CD14-positive monocyte (primary cell): ENCODE measurements at regions not wholly inside any gene's neighbourhood (a gene's known extent, or its start where the extent isn't known, plus 50 kb on each side); places are given as distances from the start of the nearest gene placed in this dataset.

Source experiments
- DNase-seq, 3 donors: peaks; one replicate each; pipeline ENCODE4 v3.0.0-alpha.2; 2011 to 2022
- H2AFZ ChIP-seq: 2 replicates; pipeline ENCODE4 v1.6.0; 2012; ENCODE audit warnings: mild to moderate bottlenecking, low read depth, low read length, inconsistent platforms; ENCODE audit not compliant: insufficient read depth, poor library complexity, severe bottlenecking
- H3K27ac ChIP-seq, 2 donors: 1 replicate in 1 of 2; 2 replicates in 1 of 2; pipeline ENCODE4 v1.5.1; 2012 to 2013; ENCODE audit warnings: low read length in 2 of 2, control low read depth in 1 of 2, inconsistent platforms in 1 of 2, low read depth in 1 of 2, mild to moderate bottlenecking in 1 of 2
- H3K27me3 ChIP-seq, 2 donors: one replicate each; pipeline versions ENCODE4 v1.6.0 to v1.6.1; 2011 to 2013; ENCODE audit warnings: low read length in 2 of 2; ENCODE audit not compliant: control insufficient read depth in 2 of 2, insufficient read depth in 2 of 2
- H3K36me3 ChIP-seq, 2 donors: replicated peaks in 1 of 2; 1 replicate in 1 of 2; 2 replicates in 1 of 2; pipeline versions ENCODE4 v1.5.1 to v1.6.1; 2012 to 2013; ENCODE audit warnings: low read length in 2 of 2, control low read depth in 1 of 2, inconsistent platforms in 1 of 2, mild to moderate bottlenecking in 1 of 2; ENCODE audit not compliant: insufficient read depth in 2 of 2, control insufficient read depth in 1 of 2
- H3K4me1 ChIP-seq, 2 donors: 1 replicate in 1 of 2; 2 replicates in 1 of 2; pipeline versions ENCODE4 v1.5.1 to v1.6.1; 2012 to 2013; ENCODE audit warnings: low read length in 2 of 2, control low read depth in 1 of 2, inconsistent platforms in 1 of 2, mild to moderate bottlenecking in 1 of 2, moderate library complexity in 1 of 2; ENCODE audit not compliant: insufficient read depth in 2 of 2, control insufficient read depth in 1 of 2
- H3K4me2 ChIP-seq: replicated peaks from 2 replicates; pipeline ENCODE3; 2012; ENCODE audit warnings: low read length, moderate library complexity, mild to moderate bottlenecking; ENCODE audit not compliant: poor library complexity, severe bottlenecking; ENCODE audit errors: extremely low read depth
- H3K4me3 ChIP-seq, 3 experiments: fragments of 200-600 bp in 1 of 3; sonication (generic) in 1 of 3; replicated peaks in 1 of 3; 1 replicate in 2 of 3; 2 replicates in 1 of 3; pipeline ENCODE4 v1.5.1; 2011 to 2013; ENCODE audit warnings: low read length in 3 of 3, mild to moderate bottlenecking in 3 of 3, control low read depth in 2 of 3, low read depth in 2 of 3, inconsistent platforms in 1 of 3, moderate library complexity in 1 of 3
- H3K79me2 ChIP-seq: 2 replicates; pipeline ENCODE4 v1.6.0; 2012; ENCODE audit warnings: mild to moderate bottlenecking, control low read depth, inconsistent platforms, low read length, moderate library complexity; ENCODE audit not compliant: insufficient read depth
- H3K9ac ChIP-seq: 2 replicates; pipeline ENCODE4 v1.6.0; 2017; ENCODE audit warnings: low read length, mild to moderate bottlenecking; ENCODE audit not compliant: insufficient read depth, poor library complexity, severe bottlenecking
- H3K9me3 ChIP-seq, 2 donors: replicated peaks in 1 of 2; 1 replicate in 1 of 2; 2 replicates in 1 of 2; pipeline versions ENCODE4 v1.5.1 to v1.6.1; 2012 to 2013; ENCODE audit warnings: low read length in 2 of 2, control low read depth in 1 of 2; ENCODE audit not compliant: control insufficient read depth in 1 of 2, insufficient read depth in 1 of 2
- H4K20me1 ChIP-seq: 2 replicates; pipeline ENCODE4 v1.6.0; 2012; ENCODE audit warnings: mild to moderate bottlenecking, low read length, control low read depth, moderate library complexity; ENCODE audit not compliant: insufficient read depth
- H3K27ac Mint-ChIP-seq, 7 donors: one replicate each; pipeline ENCODE4 v1.8.0; 2020; ENCODE audit warnings: mild to moderate bottlenecking in 7 of 7, mixed read lengths in 7 of 7, moderate library complexity in 6 of 7, inconsistent platforms in 2 of 7
- H3K27me3 Mint-ChIP-seq, 3 donors: one replicate each; pipeline ENCODE4 v1.8.0; 2021 to 2022; ENCODE audit warnings: low read depth in 3 of 3, mild to moderate bottlenecking in 3 of 3, mixed read lengths in 3 of 3, moderate library complexity in 3 of 3, inconsistent platforms in 1 of 3
- H3K36me3 Mint-ChIP-seq, 2 donors: one replicate each; pipeline ENCODE4 v1.8.0; 2020; ENCODE audit warnings: mixed read lengths in 2 of 2, inconsistent platforms in 1 of 2, mild to moderate bottlenecking in 1 of 2
- H3K4me1 Mint-ChIP-seq: one replicate; pipeline ENCODE4 v1.8.0; 2020; ENCODE audit warnings: mild to moderate bottlenecking, mixed read lengths
- H3K4me3 Mint-ChIP-seq, 2 donors: one replicate each; pipeline ENCODE4 v1.8.0; 2020; ENCODE audit warnings: mild to moderate bottlenecking in 2 of 2, mixed read lengths in 2 of 2, moderate library complexity in 1 of 2
- H3K9me3 Mint-ChIP-seq, 7 donors: one replicate each; pipeline ENCODE4 v1.8.0; 2020 to 2022; ENCODE audit warnings: mixed read lengths in 7 of 7, mild to moderate bottlenecking in 6 of 7, moderate library complexity in 6 of 7, inconsistent platforms in 2 of 7
- CTCF ChIP-seq: fragments of 200-600 bp; IDR thresholded peaks from one replicate; pipeline ENCODE4 v1.8.0; 2022; ENCODE audit warnings: antibody characterized with exemption, mild to moderate bottlenecking
- WGBS: methylation state at CpG from one replicate; pipeline ENCODE4 v1.1.5; 2013; ENCODE audit warnings: missing lambda C conversion rate; ENCODE audit not compliant: insufficient coverage; 5-methylcytosine and 5-hydroxymethylcytosine counted together
- intact Hi-C, 2 donors: fragments of 100-400 bp; cut with micrococcal nuclease; formaldehyde crosslinking; loops; one replicate each; pipeline versions ENCODE4 v1.15.0 to v1.15.1; 2023

- Histone ChIP-seq H3K9ac (no peak overlapping the region), H3K4me3 (no peak overlapping the region), H3K4me2 (no peak overlapping the region), H3K27me3 (no peaks in the 10 kb centered on the region), H4K20me1 (no peaks in the 10 kb centered on the region), H2AFZ (no peak overlapping the region), H3K79me2 (no peaks in the 10 kb centered on the region), H3K27ac (no peak overlapping the region), H3K9me3 (peaks cover 0 to 9% of the 10 kb centered on the region in 2 donors), H3K36me3 (no peaks in the 10 kb centered on the region), H3K4me1 (no peaks in the 10 kb centered on the region)
- no peak for TF ChIP-seq CTCF
- intact Hi-C loops = no loop called here
- Mint-ChIP-seq H3K27me3 (no peaks in the 10 kb centered on the region), H3K27ac (no peak overlapping the region), H3K4me3 (no peak overlapping the region), H3K9me3 (peaks cover 5 to 21% (median 8%) of the 10 kb centered on the region in 7 donors), H3K36me3 (no peaks in the 10 kb centered on the region), H3K4me1 (no peaks in the 10 kb centered on the region)
- no CpG with 5 or more reads among the region's 1 CpG for WGBS
- DNase-seq = no peak
Measured at GRCh38 chr4:75385106-75385505, 129.1 kb downstream of the RCHY1 start.

- Histone ChIP-seq H3K4me1 (no peaks in the 10 kb centered on the region), H3K27me3 (no peaks in the 10 kb centered on the region), H3K9me3 (peaks cover 16 to 18% of the 10 kb centered on the region in 2 donors), H3K4me3 (no peak overlapping the region), H3K27ac (no peak overlapping the region), H3K4me2 (no peak overlapping the region), H4K20me1 (no peaks in the 10 kb centered on the region), H2AFZ (no peak overlapping the region), H3K79me2 (no peaks in the 10 kb centered on the region), H3K36me3 (no peaks in the 10 kb centered on the region), H3K9ac (no peak overlapping the region)
- DNase-seq = no peak
- Mint-ChIP-seq H3K4me3 (no peak overlapping the region), H3K27ac (no peak overlapping the region), H3K36me3 (no peaks in the 10 kb centered on the region), H3K4me1 (no peaks in the 10 kb centered on the region), H3K9me3 (peaks cover 10 to 27% (median 18%) of the 10 kb centered on the region in 7 donors), H3K27me3 (peaks cover 0 to 1% (median 0%) of the 10 kb centered on the region in 3 donors)
- intact Hi-C loops = no loop called here
- TF ChIP-seq CTCF = no peak
Measured at GRCh38 chr4:75376543-75376942, 137.7 kb downstream of the RCHY1 start.
